ENCODE measurements at regions not wholly inside any gene's neighbourhood (a gene's known extent, or its start where the extent isn't known, plus 50 kb on each side); places are given as distances from the start of the nearest gene placed in this dataset.
A peak's percentile ranks its signal among the peaks of the same experiment; 100 is the strongest.

DNA sequence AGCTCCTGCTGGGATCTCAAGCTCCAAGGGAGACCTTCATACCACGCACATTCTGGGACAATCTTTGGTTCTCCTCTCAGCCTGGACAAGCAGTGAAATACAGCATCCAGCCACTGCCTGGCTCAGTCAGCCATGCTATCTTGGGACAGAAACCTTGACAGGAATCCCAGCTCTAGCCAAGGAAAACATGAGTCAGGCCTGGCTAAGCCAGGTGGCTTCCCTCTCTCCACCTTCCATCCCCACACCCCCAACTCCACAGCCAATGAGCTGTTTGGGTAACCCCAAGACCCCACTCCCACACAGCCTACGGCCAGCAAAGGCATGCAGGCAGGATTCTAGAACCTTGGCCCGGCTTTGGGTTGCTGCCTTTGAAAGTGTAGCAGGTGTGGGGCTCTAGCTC, 64.9 kb downstream of the MCFD2 start:
- H3K4me3 ChIP-seq: no peak overlapping the region
- no peaks in the 10 kb centered on the region for H3K4me1 ChIP-seq
- H3K9me3 ChIP-seq: no peaks in the 10 kb centered on the region
- H3K36me3 ChIP-seq (replicated peaks): no peaks in the 10 kb centered on the region
- H3K27me3 ChIP-seq (ENCODE audit: low read depth): no peaks in the 10 kb centered on the region
- DNase-seq (ENCODE audit: low spot score in 2 of 2): no peak
- in situ Hi-C loops (cut with MboI; ENCODE audit: low sequenced_read_pairs): no loop called here

DNA sequence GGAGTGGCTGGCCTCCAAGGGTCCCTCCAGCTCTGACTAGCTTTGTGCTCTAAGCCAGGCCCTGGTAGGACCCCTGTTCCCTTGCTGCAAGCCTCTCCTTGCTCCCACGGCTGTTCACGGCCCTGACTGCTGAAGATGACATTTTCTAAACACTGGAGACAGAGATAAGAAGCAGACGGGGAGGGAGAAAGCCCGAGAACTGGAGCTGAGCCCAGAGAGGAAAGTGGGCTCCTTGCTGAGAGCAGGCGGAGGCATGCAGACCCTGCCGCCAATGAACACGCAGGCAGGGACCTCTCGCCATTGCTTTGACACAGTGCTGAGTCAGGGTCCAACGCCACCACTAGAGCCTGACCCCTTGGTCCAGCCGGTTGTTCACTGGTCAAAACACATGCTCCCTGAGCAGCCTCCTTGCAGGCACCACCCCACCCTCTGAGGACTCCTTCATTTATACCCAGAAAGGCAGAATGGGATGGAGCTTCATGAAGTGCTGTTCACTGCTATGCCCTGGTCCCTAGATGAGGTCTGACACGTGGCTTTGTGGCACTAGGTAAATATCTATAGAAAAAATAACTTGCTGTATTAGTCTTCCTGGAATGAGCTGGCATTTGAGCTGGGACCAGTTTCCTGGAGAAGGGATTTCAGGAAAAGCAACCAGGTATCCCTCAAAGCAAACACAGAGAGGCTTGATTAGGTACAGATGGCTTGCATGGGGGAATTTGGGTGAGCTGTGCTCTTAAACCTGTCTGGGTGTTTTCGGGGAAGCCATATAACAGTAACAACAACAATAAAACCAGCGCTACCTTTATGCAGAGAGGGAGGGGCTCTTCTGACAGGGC, 65.7 kb downstream of the MCFD2 start:
- Histone ChIP-seq H3K27me3 (ENCODE audit: low read depth) (no peaks in the 10 kb centered on the region), H3K4me3 (no peak overlapping the region), H3K4me1 (no peaks in the 10 kb centered on the region), H3K9me3 (no peaks in the 10 kb centered on the region), H3K36me3 (replicated peaks) (no peaks in the 10 kb centered on the region)
- DNase-seq (ENCODE audit: low spot score in 2 of 2): no peak
- in situ Hi-C loops (cut with MboI; ENCODE audit: low sequenced_read_pairs): no loop called here

DNA sequence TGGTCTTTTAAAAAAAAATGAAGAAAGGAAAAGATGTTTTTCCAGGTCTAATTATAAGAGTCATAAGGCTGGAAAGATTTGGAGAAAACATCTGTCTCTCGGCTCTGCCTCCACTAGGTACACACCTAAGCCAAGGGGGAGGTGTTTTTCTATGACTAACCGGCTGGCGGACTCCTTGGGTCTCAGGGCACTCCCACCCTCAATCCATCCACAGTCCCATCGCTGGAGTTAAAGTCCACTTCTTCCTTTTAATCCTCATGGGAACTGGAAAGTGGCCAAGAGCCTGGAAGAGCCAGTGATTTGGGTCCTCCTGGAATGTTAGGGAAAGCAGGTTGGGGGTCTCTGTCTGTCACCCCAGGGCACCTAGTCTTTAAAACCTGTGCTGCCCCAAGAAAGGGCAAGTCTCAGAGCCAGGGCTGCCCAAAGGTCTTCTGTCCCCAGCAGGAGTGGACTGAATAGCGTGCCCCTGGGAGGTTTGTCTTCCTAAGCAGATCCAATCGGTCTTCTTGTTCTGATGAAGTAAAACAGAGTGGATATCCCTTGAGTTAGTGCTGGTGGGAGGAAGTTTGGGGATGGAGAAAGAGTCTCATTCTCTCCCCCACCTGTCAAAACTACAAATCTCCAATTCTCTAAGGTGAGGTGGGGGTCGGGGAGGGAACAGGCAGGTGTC, 66.4 kb downstream of the MCFD2 start:
- H3K27me3 ChIP-seq (ENCODE audit: low read depth): no peaks in the 10 kb centered on the region
- H3K4me3 ChIP-seq: no peak overlapping the region
- no peak for DNase-seq (ENCODE audit: low spot score in 2 of 2)
- in situ Hi-C loops (cut with MboI; ENCODE audit: low sequenced_read_pairs): no loop called here
- H3K9me3 ChIP-seq: no peaks in the 10 kb centered on the region
- no peaks in the 10 kb centered on the region for H3K4me1 ChIP-seq
- H3K36me3 ChIP-seq (replicated peaks): no peaks in the 10 kb centered on the region

DNA sequence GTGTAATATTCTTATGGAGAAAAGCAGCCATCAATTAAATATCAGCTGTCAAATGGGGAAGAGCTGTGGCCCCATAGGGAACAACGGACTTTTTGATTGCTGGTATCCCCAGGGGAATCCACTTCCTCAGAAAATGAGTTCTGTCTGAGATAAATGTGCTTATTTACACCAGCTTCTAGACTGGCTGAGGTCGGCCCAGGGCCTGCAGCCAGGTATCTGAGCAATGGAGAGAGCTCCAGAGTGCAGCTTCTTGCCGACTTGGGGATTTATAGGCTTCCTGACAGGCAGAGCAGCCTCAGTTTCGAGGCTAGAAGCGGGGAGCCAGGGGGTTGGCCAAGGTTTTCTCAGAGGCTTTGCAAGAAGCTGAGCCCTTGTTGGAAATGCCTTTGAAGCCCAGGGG, 67.2 kb downstream of the MCFD2 start:
- in situ Hi-C loops (cut with MboI; ENCODE audit: low sequenced_read_pairs): no loop called here
- H3K4me1 ChIP-seq: no peaks in the 10 kb centered on the region
- H3K36me3 ChIP-seq (replicated peaks): no peaks in the 10 kb centered on the region
- no peaks in the 10 kb centered on the region for H3K9me3 ChIP-seq
- H3K4me3 ChIP-seq: no peak overlapping the region
- no peaks in the 10 kb centered on the region for H3K27me3 ChIP-seq (ENCODE audit: low read depth)
- no peak for DNase-seq (ENCODE audit: low spot score in 2 of 2)

DNA sequence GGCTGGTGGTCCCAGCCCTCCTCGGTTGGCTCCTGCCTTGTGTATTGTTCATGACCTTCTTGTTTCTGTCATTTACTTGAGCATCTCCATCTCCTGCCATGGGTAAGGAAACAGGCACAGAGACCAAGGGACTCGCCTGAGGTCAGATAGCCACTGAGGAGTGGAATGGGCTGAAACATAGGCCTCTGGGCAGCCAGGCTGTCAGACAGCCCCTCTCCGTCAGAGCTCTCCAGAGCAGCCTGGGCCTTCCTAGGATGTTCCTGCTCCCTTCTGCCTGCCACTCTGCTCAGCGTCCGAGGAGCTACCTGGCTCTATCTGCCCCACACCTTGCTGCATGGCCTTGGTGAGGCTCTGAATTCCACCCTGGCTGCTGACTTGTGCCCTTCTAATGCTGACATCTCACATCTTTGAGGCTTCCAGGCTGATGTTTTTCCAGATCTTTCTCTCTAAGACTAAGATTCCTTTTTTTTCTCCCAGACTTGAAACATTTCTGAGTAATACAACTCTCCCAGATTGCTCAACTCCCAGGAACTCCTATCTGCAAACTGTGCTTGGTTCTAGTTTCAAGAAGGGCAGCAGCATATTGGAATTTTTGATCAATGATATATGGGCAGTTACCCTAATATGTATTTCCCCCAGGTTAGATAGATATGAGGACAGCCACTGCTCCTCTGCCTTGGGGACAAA, 67.7 kb downstream of the MCFD2 start:
- no peak for DNase-seq (ENCODE audit: low spot score in 2 of 2)
- H3K4me3 ChIP-seq: no peak overlapping the region
- in situ Hi-C loops (cut with MboI; ENCODE audit: low sequenced_read_pairs): no loop called here
- no peaks in the 10 kb centered on the region for H3K36me3 ChIP-seq (replicated peaks)
- no peaks in the 10 kb centered on the region for H3K4me1 ChIP-seq
- no peaks in the 10 kb centered on the region for H3K9me3 ChIP-seq
- no peaks in the 10 kb centered on the region for H3K27me3 ChIP-seq (ENCODE audit: low read depth)

DNA sequence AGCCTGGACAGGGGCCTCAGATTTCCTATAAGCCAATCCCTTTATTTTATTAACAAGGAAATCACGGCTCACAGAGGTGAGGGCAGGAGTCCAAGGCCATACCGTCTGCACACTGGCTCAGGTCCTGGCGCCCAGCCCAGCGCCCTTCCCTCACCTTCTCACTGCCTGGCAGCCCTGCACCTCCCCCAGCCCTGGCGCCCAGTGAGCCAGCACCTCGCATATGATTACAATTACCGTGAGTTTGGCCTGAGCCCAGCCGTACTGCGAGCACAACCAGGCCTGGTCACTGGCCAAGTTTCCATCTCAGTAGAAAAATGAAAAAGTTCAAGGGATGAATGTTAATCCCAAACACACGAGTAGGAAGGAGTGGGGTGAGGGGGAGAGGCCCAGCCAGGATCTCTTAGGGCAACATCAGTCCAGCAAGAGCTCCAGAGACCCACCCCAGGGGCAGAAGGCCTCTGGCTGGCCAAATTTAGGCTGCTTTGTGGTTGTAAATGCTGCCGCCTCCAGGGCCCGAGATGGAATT, 68.4 kb downstream of the MCFD2 start:
- Histone ChIP-seq H3K4me3 (no peak overlapping the region), H3K9me3 (no peaks in the 10 kb centered on the region), H3K4me1 (no peaks in the 10 kb centered on the region), H3K36me3 (replicated peaks) (no peaks in the 10 kb centered on the region), H3K27me3 (ENCODE audit: low read depth) (no peaks in the 10 kb centered on the region)
- peak in 1 of 2 experiments; percentile 50 for DNase-seq (ENCODE audit: low spot score in 2 of 2)
- in situ Hi-C loops (cut with MboI; ENCODE audit: low sequenced_read_pairs): no loop called here

DNA sequence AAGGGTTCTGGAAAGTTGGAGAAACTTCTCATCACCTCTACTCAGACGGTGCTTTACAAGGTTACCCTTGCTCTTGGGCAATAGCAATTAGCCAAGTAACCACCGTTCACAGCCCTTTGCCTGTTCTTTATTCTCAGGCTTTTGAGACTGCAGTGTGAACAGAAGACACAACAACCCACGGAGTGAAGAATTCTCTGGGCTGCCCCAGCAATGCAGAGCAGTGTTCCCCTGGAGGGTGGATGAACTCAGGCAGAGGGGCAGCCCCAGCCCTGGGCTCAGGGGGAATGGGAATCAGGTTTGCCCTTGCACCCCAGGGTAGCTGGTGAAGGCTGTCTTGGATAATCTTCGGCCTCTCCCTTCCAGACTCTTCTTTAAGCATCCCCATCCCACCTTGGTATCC, 69.1 kb downstream of the MCFD2 start:
- no peaks in the 10 kb centered on the region for H3K4me1 ChIP-seq
- no peaks in the 10 kb centered on the region for H3K36me3 ChIP-seq (replicated peaks)
- H3K27me3 ChIP-seq (ENCODE audit: low read depth): no peaks in the 10 kb centered on the region
- in situ Hi-C loops (cut with MboI; ENCODE audit: low sequenced_read_pairs): no loop called here
- H3K4me3 ChIP-seq: no peak overlapping the region
- no peak for DNase-seq (ENCODE audit: low spot score in 2 of 2)
- no peaks in the 10 kb centered on the region for H3K9me3 ChIP-seq

DNA sequence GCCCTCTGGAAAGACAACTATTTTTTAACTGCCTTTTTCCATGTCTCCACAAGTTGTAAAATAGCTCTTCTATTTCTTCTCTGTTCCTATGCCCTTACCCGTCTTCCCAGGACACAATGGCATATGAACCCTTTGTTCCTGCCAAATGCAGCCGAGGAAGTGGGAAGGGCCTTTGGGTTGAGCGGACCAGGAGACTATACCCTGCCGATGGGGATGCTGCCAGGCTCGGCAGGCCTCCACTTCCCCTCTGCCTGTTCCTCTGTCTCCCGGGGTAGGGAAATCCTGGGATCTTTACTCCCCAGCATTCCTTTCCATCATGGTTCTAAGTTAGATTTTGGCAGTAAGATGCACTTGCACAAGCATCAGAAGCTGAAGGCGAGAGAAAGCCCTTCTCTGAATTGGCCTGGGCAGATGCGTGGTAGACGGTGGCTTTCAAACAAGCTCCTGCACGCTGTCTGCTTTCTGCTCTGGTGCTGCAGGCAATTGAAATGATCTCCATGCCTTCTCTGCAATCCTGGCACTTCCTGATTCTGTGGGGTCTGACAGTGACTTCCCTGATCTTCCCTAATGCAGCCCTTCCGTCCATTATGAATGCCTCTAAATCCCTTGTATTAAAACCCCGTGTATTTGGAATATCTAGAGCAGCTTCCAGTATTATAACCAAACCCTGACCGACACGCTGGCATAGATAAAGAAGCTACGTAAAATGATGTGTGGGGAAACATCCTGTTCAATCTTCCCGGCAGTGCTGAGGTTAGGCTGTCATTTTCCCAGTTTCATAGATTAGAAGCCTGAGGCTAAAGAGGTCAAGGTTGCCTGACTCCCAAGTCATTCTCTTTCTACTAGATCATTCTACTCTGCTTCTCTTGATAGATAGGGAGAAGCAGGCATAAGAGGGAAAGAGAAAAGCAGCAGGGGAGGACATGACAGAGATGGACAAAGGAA, 69.8 kb downstream of the MCFD2 start:
- no peaks in the 10 kb centered on the region for H3K27me3 ChIP-seq (ENCODE audit: low read depth)
- H3K4me3 ChIP-seq: no peak overlapping the region
- no peak for DNase-seq (ENCODE audit: low spot score in 2 of 2)
- H3K36me3 ChIP-seq (replicated peaks): no peaks in the 10 kb centered on the region
- H3K4me1 ChIP-seq: no peaks in the 10 kb centered on the region
- in situ Hi-C loops (cut with MboI; ENCODE audit: low sequenced_read_pairs): no loop called here
- H3K9me3 ChIP-seq: no peaks in the 10 kb centered on the region

DNA sequence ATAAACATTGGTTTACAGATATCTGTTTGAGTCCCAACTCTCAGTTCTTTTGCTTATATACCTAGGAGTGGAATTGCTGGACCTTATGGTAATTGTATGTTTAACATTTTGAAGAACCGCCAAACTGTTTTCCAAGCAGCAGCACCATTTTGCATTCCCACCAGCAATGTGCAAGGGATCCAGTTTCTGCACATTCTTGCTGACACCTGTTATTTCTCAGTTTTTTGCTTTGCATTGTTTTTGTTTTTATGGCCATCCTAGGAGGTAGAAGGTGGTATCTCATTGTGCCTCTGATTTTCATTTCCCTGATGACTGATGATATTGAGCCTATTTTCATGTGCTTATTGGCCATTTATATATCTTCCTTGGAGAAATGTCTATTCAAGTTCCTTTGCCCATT, 71.2 kb downstream of the MCFD2 start:
- H3K27me3 ChIP-seq (ENCODE audit: low read depth): no peaks in the 10 kb centered on the region
- no peak for DNase-seq (ENCODE audit: low spot score in 2 of 2)
- H3K9me3 ChIP-seq: no peaks in the 10 kb centered on the region
- no peaks in the 10 kb centered on the region for H3K4me1 ChIP-seq
- in situ Hi-C loops (cut with MboI; ENCODE audit: low sequenced_read_pairs): no loop called here
- no peaks in the 10 kb centered on the region for H3K36me3 ChIP-seq (replicated peaks)
- H3K4me3 ChIP-seq: no peak overlapping the region

DNA sequence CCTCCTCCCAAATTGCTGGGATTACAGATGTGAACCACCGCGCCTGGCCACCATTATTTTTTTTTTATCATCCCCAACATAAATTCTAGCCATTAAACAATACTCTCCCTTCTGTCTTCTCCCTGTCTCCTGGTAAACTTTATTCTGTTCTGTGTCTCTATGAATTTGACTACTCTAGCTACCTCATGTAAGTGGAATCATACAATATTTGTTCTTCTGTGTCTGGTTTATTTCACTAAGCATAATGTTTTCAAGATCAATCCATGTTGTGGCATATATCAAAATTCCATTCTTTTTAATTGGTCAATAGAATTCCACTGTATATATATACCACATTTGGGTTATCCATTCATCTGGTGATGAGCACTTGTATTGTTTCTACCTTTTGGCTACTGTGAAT, 71.6 kb downstream of the MCFD2 start:
- Histone ChIP-seq H3K27me3 (ENCODE audit: low read depth) (no peaks in the 10 kb centered on the region), H3K4me1 (no peaks in the 10 kb centered on the region), H3K36me3 (replicated peaks) (no peaks in the 10 kb centered on the region), H3K4me3 (no peak overlapping the region), H3K9me3 (no peaks in the 10 kb centered on the region)
- DNase-seq (ENCODE audit: low spot score in 2 of 2): no peak
- in situ Hi-C loops (cut with MboI; ENCODE audit: low sequenced_read_pairs): no loop called here

DNA sequence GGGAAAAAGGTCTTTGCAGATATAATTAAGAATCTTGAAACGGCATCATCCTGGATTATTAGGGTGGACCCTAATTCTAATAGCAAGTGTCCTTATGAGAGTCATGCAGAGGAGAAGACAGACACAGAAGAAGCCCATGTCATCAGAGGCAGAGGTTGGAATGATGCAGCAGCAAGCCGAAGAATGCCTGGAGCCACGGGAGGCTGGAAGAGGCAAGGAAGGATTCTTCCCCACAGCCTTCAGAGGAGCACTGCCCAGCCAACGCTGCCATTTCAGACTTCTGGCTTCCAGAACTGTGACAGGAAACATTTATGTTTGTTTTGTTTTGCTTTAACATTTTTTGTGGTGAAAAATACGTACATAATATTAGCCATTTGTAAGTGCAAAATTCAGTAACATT, 72.3 kb downstream of the MCFD2 start:
- no peaks in the 10 kb centered on the region for H3K27me3 ChIP-seq (ENCODE audit: low read depth)
- in situ Hi-C loops (cut with MboI; ENCODE audit: low sequenced_read_pairs): no loop called here
- no peaks in the 10 kb centered on the region for H3K4me1 ChIP-seq
- no peak for DNase-seq (ENCODE audit: low spot score in 2 of 2)
- H3K9me3 ChIP-seq: no peaks in the 10 kb centered on the region
- H3K36me3 ChIP-seq (replicated peaks): no peaks in the 10 kb centered on the region
- no peak overlapping the region for H3K4me3 ChIP-seq

DNA sequence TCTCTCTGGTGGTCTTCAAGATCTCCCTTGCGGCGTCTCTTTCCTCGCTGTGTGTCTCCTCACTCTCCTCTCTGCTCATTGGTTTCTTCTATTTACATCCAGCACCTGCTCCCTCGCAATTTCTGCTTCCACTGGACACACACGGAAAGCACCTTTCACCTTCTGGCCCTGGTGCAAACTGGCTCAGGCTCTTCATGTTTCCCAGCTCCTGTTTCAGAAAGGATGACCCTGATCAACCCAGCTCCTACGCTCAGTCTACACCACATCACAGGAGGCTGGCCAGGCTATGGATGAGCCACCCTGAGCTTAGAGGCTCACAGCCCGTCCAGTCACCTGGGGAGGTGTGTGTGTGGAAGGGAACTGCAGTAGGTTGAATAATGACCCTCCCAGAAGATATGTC, 72.7 kb downstream of the MCFD2 start:
- H3K36me3 ChIP-seq (replicated peaks): no peaks in the 10 kb centered on the region
- H3K4me1 ChIP-seq: no peaks in the 10 kb centered on the region
- no peak overlapping the region for H3K4me3 ChIP-seq
- no peaks in the 10 kb centered on the region for H3K27me3 ChIP-seq (ENCODE audit: low read depth)
- DNase-seq (ENCODE audit: low spot score in 2 of 2): no peak
- H3K9me3 ChIP-seq: no peaks in the 10 kb centered on the region
- in situ Hi-C loops (cut with MboI; ENCODE audit: low sequenced_read_pairs): no loop called here

DNA sequence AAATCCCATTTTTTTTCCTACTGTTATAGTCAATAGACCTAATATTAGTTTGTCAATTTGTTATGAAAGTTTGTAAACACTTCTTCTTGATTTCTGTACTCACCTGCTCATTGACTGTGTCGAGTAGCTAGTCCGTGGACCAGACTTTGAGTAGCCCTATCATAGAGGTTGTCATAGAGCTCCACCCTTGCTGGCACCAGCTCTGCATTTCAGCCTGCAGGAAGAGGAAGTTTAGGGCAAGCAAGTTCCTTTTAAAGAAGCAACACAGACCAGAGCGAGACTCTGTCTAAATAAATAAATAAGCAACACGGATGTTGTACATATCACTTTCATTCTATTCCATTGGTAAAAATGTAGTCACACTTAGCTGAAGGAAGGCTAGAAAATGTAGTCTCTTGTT, 74.0 kb downstream of the MCFD2 start:
- DNase-seq (ENCODE audit: low spot score in 2 of 2): no peak
- in situ Hi-C loops (cut with MboI; ENCODE audit: low sequenced_read_pairs): no loop called here
- no peaks in the 10 kb centered on the region for H3K36me3 ChIP-seq (replicated peaks)
- no peaks in the 10 kb centered on the region for H3K4me1 ChIP-seq
- H3K27me3 ChIP-seq (ENCODE audit: low read depth): no peaks in the 10 kb centered on the region
- no peak overlapping the region for H3K4me3 ChIP-seq
- H3K9me3 ChIP-seq: no peaks in the 10 kb centered on the region

Measured in HAP-1 (cell line).